ENCODE measurements at regions not wholly inside any gene's neighbourhood (a gene's known extent, or its start where the extent isn't known, plus 50 kb on each side); places are given as distances from the start of the nearest gene placed in this dataset.

- TF ChIP-seq CTCF (IDR thresholded peaks at IDR 0.05; ENCODE audit: insufficient read depth, low read length) (no peak), POLR2AphosphoS5 (IDR thresholded peaks at IDR 0.05; ENCODE audit: low read depth) (no peak)
These were observed 440.9 kb downstream of the PRDM2 start for GRCh38 chr1:14140831-14141401.
